CD4-positive, alpha-beta T cell (primary cell): ENCODE measurements at regions not wholly inside any gene's neighbourhood (a gene's known extent, or its start where the extent isn't known, plus 50 kb on each side); places are given as distances from the start of the nearest gene placed in this dataset.

Source experiments
- ATAC-seq: fragments of 200-7000 bp; cut with Tn5 transposase; one replicate; pipeline ENCODE4 v1.10.0; 2022; ENCODE audit warnings: mild to moderate bottlenecking; ENCODE audit not compliant: poor library complexity
- CTCF ChIA-PET: fragments of 350-600 bp; sonication (Branson Sonifier 250); formaldehyde crosslinking; loops from one replicate; lab custom pipeline; 2021; ENCODE audit warnings: antibody characterized with exemption, inconsistent platforms; lab: Charles Lee
- POLR2A ChIA-PET: fragments of 350-600 bp; sonication (Branson Sonifier 250); formaldehyde crosslinking; loops from one replicate; lab custom pipeline; 2021; ENCODE audit warnings: antibody characterized with exemption, inconsistent platforms; lab: Charles Lee
- DNase-seq, 14 experiments: peaks; one replicate each; pipeline ENCODE4 v3.0.0-alpha.2; 2013 to 2020; ENCODE audit warnings: mixed read lengths in 2 of 14
- H3K27ac ChIP-seq, 2 donors: one replicate each; pipeline versions ENCODE4 v1.5.1 to v1.7.0; 2013; ENCODE audit warnings: low read length in 2 of 2, low read depth in 1 of 2, mild to moderate bottlenecking in 1 of 2
- H3K27me3 ChIP-seq, 2 experiments: 1 replicate in 1 of 2; 2 replicates in 1 of 2; pipeline versions ENCODE4 v1.6.1 to v1.7.0; 2013; ENCODE audit warnings: low read length in 2 of 2, control low read depth in 1 of 2, mild to moderate bottlenecking in 1 of 2, moderate library complexity in 1 of 2; ENCODE audit not compliant: insufficient read depth in 2 of 2, control insufficient read depth in 1 of 2
- H3K36me3 ChIP-seq: one replicate; pipeline ENCODE4 v1.6.1; 2013; ENCODE audit warnings: low read length, control low read depth; ENCODE audit not compliant: insufficient read depth
- H3K4me1 ChIP-seq: one replicate; pipeline ENCODE4 v1.6.1; 2013; ENCODE audit warnings: low read length, control low read depth; ENCODE audit not compliant: insufficient read depth
- H3K4me3 ChIP-seq: one replicate; pipeline ENCODE4 v1.5.1; 2013; ENCODE audit warnings: mild to moderate bottlenecking, low read length, moderate library complexity
- H3K9me3 ChIP-seq, 2 experiments: 1 replicate in 1 of 2; 2 replicates in 1 of 2; pipeline versions ENCODE4 v1.6.1 to v1.7.0; 2013; ENCODE audit warnings: low read length in 2 of 2, mild to moderate bottlenecking in 2 of 2, control low read depth in 1 of 2, moderate library complexity in 1 of 2; ENCODE audit not compliant: control insufficient read depth in 1 of 2, insufficient read depth in 1 of 2
- H3K27ac Mint-ChIP-seq: one replicate; pipeline ENCODE4 v1.8.0; 2020; ENCODE audit warnings: mixed read lengths
- H3K27me3 Mint-ChIP-seq: one replicate; pipeline ENCODE4 v1.8.0; 2021; ENCODE audit warnings: mixed read lengths
- H3K36me3 Mint-ChIP-seq: one replicate; pipeline ENCODE4 v1.8.0; 2021; ENCODE audit warnings: low read depth, mixed read lengths
- H3K4me1 Mint-ChIP-seq: one replicate; pipeline ENCODE4 v1.8.0; 2021; ENCODE audit warnings: low read depth, mixed read lengths
- H3K4me3 Mint-ChIP-seq: one replicate; pipeline ENCODE4 v1.8.0; 2020; ENCODE audit warnings: mild to moderate bottlenecking, mixed read lengths
- H3K9me3 Mint-ChIP-seq: one replicate; pipeline ENCODE4 v1.8.0; 2020; ENCODE audit warnings: mixed read lengths
- CTCF ChIP-seq: fragments of 200-600 bp; IDR thresholded peaks from one replicate; pipeline ENCODE4 v1.8.0; 2022; ENCODE audit warnings: antibody characterized with exemption, mild to moderate bottlenecking
- intact Hi-C, 2 experiments: fragments of 100-400 bp; cut with DNase I in 1 of 2; cut with micrococcal nuclease in 1 of 2; formaldehyde crosslinking; loops; one replicate each; pipeline versions ENCODE4 v1.15.1 to v1.9.0; 2023 to 2025; cut with DNase I, micrococcal nuclease

DNA sequence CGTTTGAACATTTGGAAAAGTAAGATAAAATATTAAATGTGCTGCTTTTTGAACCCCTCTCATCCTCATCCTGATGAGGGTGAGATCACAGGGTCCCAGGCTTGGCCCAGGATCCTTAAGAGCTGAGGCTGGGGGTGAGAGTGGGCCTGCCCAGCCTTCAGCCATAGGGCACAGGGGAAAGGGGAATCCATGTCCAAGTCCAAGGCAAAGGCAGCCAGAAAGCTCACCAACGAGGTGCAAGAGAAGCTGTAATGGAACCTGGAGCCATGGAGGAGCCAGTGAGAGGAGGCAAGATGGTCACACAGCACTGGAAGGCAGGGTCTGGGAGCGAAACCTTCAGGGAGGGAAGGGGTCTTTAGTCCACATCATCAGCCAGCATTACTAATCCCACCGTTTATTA lies 191.9 kb downstream of the RRAGC start:
- Histone ChIP-seq H3K36me3 (no peaks in the 10 kb centered on the region), H3K27me3 (peaks cover 8 to 22% of the 10 kb centered on the region in 2 experiments), H3K27ac (no peak overlapping the region), H3K4me3 (no peak overlapping the region), H3K9me3 (peaks cover 0 to 4% of the 10 kb centered on the region in 2 experiments), H3K4me1 (no peaks in the 10 kb centered on the region)
- peaks cover 8% of the 10 kb centered on the region for H3K9me3 Mint-ChIP-seq
- no peak overlapping the region for H3K27ac Mint-ChIP-seq
- no peaks in the 10 kb centered on the region for H3K36me3 Mint-ChIP-seq
- no peaks in the 10 kb centered on the region for H3K4me1 Mint-ChIP-seq
- ATAC-seq, result no peak
- TF ChIP-seq CTCF, result no peak
- DNase-seq, result no peak
- intact Hi-C loops, result no loop called here
- H3K4me3 Mint-ChIP-seq, result no peak overlapping the region
- POLR2A ChIA-PET, result no interaction called here
- CTCF ChIA-PET, result no interaction called here
- H3K27me3 Mint-ChIP-seq, result peaks cover 67% of the 10 kb centered on the region

DNA sequence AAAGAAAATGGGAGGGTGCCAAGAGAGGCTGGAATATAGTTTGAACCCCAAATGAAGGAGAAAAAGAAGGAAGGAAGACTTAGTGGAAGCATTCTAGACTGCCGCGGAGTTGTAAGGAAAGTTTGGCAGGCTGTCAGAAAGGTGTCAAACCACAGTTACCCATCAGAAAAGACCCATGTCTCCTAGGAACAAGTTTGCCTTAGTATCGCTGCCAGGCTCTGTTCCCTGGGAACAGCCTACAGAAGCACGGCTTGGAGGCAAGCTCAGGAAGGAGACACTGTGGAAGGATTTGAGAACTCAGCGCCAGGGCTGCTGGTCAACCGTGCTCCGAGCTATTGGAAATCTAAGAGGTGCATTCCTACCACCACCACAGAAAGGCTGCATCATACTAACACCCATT lies 197.4 kb downstream of the RRAGC start:
- Mint-ChIP-seq H3K36me3 (no peaks in the 10 kb centered on the region), H3K4me3 (no peak overlapping the region), H3K9me3 (peaks cover 8% of the 10 kb centered on the region), H3K27ac (no peak overlapping the region), H3K27me3 (peaks cover 58% of the 10 kb centered on the region), H3K4me1 (no peaks in the 10 kb centered on the region)
- no peak for ATAC-seq
- Histone ChIP-seq H3K9me3 (peaks cover 0 to 3% of the 10 kb centered on the region in 2 experiments), H3K4me1 (no peaks in the 10 kb centered on the region), H3K4me3 (no peak overlapping the region), H3K27me3 (peaks cover 3 to 7% of the 10 kb centered on the region in 2 experiments), H3K27ac (no peak overlapping the region), H3K36me3 (no peaks in the 10 kb centered on the region)
- CTCF ChIA-PET, result no interaction called here
- no peak for TF ChIP-seq CTCF
- intact Hi-C loops, result no loop called here
- no peak for DNase-seq
- POLR2A ChIA-PET, result no interaction called here

- no peaks in the 10 kb centered on the region for H3K36me3 ChIP-seq
- H3K27ac Mint-ChIP-seq, result no peak overlapping the region
- H3K9me3 ChIP-seq, result peaks cover 0 to 3% of the 10 kb centered on the region in 2 experiments
- intact Hi-C loops, result no loop called here
- H3K4me1 ChIP-seq, result no peaks in the 10 kb centered on the region
- no peaks in the 10 kb centered on the region for H3K9me3 Mint-ChIP-seq
- H3K27me3 ChIP-seq, result peaks cover 2 to 10% of the 10 kb centered on the region in 2 experiments
- H3K4me1 Mint-ChIP-seq, result no peaks in the 10 kb centered on the region
- POLR2A ChIA-PET, result no interaction called here
- no peaks in the 10 kb centered on the region for H3K36me3 Mint-ChIP-seq
- H3K27ac ChIP-seq, result no peak overlapping the region
- H3K27me3 Mint-ChIP-seq, result peaks cover 51% of the 10 kb centered on the region
- ATAC-seq, result no peak
- no peak overlapping the region for H3K4me3 ChIP-seq
- no peak overlapping the region for H3K4me3 Mint-ChIP-seq
- CTCF ChIA-PET, result no interaction called here
- no peak for TF ChIP-seq CTCF
- DNase-seq, result no peak
These were observed 200.7 kb downstream of the RRAGC start for GRCh38 chr1:38658883-38659282.
